GM21526 (cell line): ENCODE measurements at regions not wholly inside any gene's neighbourhood (a gene's known extent, or its start where the extent isn't known, plus 50 kb on each side); places are given as distances from the start of the nearest gene placed in this dataset.
"Not testable (repeated sequence)": the region's sequence is repeated elsewhere in the genome, so short reads cannot be mapped to it uniquely, and the experiment has no call there.

ENCODE experiments used
- ATAC-seq: cut with Tn5 transposase; IDR thresholded peaks from one replicate; pipeline ENCODE4 v1.9.1; 2021; ENCODE audit warnings: moderate library complexity; ENCODE audit not compliant: unreplicated experiment, low FRiP score

GRCh38 chr1:173257805-173258204 is 50.7 kb upstream of the TNFSF4 start:
- no peak for ATAC-seq

- no peak for ATAC-seq
These were observed 51.5 kb upstream of the TNFSF4 start for GRCh38 chr1:173258479-173259264.

DNA sequence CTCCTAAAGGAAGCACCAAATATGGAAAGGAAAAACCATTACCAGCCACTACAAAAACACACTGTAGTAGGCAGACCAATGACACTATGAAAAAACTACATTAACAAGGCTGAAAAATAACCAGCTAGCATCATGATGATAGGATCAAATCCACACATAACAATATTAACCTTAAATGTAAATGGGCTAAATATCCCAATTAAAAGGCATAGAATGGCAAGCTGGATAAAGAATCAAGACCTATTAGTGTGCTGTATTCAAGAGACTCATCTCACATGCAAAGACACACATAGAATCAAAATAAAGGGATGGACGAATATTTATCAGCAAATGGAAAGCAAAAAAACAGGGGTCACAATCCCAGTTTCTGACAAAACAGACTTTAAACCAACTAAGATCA is 53.2 kb upstream of the TNFSF4 start:
- ATAC-seq = not testable (repeated sequence)

DNA sequence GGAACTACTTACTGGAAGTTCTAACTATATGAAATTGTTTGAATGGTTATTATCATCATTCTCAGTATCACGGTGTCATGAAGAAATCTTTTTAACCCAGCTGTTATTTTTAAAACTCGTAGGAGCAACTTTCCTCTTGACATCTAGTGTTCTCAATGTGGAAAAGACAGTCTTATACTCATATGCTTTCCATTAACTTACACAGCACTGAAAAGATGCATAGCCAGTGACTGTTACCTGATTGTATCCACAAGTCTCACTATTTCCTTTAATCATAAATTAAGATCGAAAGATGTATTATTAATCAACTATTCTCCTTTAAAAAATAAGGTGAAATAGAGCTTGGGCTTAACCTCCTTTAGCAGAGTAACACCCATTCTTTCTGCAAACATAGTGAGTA is 59.7 kb upstream of the TNFSF4 start:
- no peak for ATAC-seq

DNA sequence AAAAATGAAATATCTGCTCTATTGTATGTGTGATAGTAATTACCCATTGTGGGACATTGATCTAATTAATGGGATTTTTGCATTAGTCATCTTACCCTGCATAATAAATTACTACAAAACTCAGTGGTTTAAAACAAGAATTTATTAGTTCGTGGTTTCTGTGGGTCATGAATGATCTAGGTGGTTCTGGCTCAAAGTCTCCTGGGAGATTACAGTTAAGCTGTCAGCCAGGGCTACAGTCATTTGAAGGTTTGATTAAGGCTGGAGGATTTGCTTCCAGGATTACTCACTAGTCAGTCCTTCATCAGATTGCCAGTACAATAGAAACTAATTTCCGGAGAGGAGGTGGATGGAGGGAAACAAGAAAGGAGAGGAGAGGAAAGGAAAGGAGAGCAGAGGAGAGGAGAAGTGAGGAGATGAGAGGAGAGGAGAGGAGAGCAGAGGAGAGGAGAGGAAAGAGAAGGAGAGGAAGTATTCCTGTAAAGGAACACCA is 60.4 kb upstream of the TNFSF4 start:
- ATAC-seq = no peak

GRCh38 chr1:173268261-173268660 is 61.1 kb upstream of the TNFSF4 start:
- ATAC-seq = no peak

GRCh38 chr1:173268786-173269277 is 61.7 kb upstream of the TNFSF4 start:
- ATAC-seq = no peak

- no peak for ATAC-seq
These were observed 62.5 kb upstream of the TNFSF4 start for GRCh38 chr1:173269490-173270230.

DNA sequence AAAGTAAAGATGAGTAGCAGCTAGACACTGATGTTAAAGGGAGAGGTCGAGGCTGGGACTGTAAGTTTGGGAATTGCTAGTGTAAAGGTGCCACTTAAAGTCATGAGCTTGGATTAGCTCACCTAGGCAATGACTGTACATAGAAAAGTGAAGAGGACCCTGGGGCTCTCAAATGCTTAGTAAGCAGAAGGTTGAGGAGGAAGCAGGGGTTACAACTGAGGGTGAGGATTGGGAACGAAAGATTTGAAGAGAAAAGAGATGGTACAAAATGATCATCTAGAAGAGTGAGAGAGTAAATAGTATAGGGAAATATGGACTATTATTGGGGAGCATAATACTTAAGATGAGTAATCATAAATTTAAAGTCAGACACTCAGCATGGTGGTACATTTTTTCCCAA is 63.1 kb upstream of the TNFSF4 start:
- no peak for ATAC-seq

DNA sequence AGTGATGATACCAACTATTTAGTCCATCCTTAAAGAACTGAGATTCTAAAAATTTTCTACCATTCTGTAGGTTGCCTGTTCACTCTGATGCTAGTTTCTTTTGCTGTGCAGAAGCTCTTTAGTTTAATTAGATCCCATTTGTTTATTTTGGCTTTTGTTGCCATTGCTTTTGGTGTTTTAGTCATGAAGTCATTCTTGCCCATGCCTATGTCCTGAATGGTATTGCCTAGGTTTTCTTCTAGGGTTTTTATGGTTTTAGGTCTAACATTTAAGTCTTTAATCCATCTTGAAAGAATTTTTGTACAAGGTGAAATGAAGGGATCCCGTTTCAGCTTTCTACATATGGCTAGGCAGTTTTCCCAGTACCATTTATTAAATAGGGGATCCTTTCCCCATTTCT is 63.9 kb upstream of the TNFSF4 start:
- not testable (repeated sequence) for ATAC-seq

GRCh38 chr1:173275496-173275895 is 68.4 kb upstream of the TNFSF4 start:
- no peak for ATAC-seq

GRCh38 chr1:173276922-173277800 is 70.0 kb upstream of the TNFSF4 start:
- ATAC-seq = peak; percentile 82

GRCh38 chr1:173280899-173281660 is 73.9 kb upstream of the TNFSF4 start:
- no peak for ATAC-seq

GRCh38 chr1:173285048-173285447 is 77.9 kb upstream of the TNFSF4 start:
- no peak for ATAC-seq

DNA sequence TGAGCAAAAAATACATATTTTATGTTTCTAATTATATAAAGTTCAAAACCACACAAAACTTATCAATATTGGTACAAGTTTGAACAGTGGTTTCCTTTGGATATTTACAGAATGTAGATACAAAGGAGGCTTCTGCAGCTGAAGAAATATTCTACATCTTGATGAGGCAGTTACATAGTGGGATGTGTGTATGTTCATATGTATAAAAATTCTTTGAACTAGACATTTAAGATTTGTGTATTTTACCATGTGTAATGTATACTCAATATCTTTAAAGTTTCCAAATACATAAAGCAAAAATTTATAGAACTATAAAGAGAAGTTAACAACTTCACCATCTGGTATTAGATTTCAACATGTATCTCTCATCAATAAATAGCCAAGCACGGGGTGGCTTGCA is 80.7 kb upstream of the TNFSF4 start:
- no peak for ATAC-seq

GRCh38 chr1:173293756-173294155 is 86.6 kb upstream of the TNFSF4 start:
- ATAC-seq = no peak

- ATAC-seq = no peak
These were observed 87.7 kb upstream of the TNFSF4 start for GRCh38 chr1:173294843-173295242.

DNA sequence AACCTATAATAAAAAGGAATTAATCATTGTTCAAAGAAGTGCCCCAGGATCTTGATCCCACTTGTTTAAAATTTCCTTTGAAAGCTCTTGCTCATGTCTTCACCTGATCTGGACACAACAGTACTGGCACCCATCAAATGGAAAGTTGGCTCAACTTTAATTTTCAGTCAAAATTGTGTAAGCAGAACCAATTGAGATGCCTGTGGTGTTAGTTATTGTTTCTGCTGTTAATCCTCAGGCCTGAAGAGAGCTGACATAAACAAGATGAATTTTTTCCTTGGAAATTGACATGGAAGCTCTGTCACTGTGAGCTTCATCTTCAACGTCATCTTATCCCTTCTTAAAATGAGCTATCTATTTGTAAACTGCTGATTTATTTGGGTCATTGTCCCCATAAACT is 88.3 kb upstream of the TNFSF4 start:
- no peak for ATAC-seq

DNA sequence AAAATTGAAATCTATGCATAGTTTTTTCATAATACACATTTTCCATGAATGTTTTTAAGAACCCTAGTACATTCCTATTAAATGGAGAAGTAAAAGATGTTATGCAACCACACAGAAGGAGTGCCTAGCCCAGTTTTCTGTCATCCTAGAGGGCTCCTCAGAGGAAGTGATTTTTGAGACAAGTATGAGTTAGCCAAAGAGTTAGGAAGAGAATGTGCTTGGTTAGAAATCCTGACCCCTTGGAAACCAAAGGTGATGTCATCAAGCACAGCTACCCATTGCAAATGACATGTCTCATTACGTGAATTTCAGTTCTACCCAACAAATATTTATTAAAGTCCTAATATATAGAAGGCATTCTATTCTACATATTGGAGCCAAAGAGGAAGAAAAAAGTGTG is 88.9 kb upstream of the TNFSF4 start:
- ATAC-seq = no peak

DNA sequence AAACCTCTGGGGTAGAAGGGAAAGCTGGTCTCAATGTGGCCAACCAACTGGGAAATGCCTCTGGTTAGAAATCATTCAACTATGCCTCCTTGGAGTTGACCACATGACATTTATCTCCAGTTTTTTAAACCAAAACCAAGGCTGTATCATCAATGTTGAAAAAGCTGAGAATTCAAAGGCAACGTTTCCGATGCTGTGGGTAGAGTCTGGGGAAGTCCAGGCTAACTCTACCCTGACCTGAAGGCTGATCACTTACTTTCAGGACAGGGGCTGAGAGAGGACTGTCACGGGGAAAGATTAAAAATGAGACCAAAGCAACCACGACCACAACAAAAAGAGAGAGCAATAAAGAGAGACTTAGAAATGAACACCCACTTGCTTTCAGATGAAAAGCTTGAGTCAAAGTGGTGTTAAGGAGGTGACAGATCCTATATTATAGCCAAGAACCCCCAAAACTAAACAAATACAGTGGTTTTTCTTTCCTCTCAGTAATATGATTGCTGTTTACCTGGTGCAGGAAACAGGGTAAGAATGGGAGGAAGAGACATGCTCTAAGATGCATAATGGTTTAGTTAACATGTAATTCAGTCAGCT is 90.8 kb upstream of the TNFSF4 start:
- peak; percentile 83 for ATAC-seq
